ENCODE measurements at regions not wholly inside any gene's neighbourhood (a gene's known extent, or its start where the extent isn't known, plus 50 kb on each side); places are given as distances from the start of the nearest gene placed in this dataset.

- H3K79me2 ChIP-seq (ENCODE audit: control insufficient read depth, insufficient read depth, low read length) = no peaks in the 10 kb centered on the region
- H3K36me3 ChIP-seq (ENCODE audit: control insufficient read depth in 2 of 2, extremely low read depth in 1 of 2, insufficient read depth in 2 of 2, low read length in 2 of 2) = no peaks in the 10 kb centered on the region
- no peaks in the 10 kb centered on the region for H3K27me3 ChIP-seq (ENCODE audit: control insufficient read depth, extremely low read depth, insufficient read depth, low read length)
- no peaks in the 10 kb centered on the region for H4K20me1 ChIP-seq (ENCODE audit: control insufficient read depth, extremely low read depth, insufficient read depth, low read length)
- no peak for DNase-seq (ENCODE audit: low read depth, low spot score)
- FAIRE-seq = no peak
- no peak overlapping the region for H3K27ac ChIP-seq (ENCODE audit: control insufficient read depth, insufficient read depth, low read length)
- H3K9me1 ChIP-seq (ENCODE audit: control insufficient read depth, extremely low read depth, insufficient read depth, low read length) = no peaks in the 10 kb centered on the region
- H3K4me3 ChIP-seq (ENCODE audit: control insufficient read depth in 2 of 3, extremely low read depth in 1 of 3, insufficient read depth in 2 of 3, low read depth in 1 of 3, low read length in 3 of 3) = no peak overlapping the region
- dilution Hi-C loops (cut with MboI; ENCODE audit: extremely low pct_ligation_motif_present, low sequenced_read_pairs) = no loop called here
- no peak overlapping the region for H3K4me2 ChIP-seq (ENCODE audit: control insufficient read depth, extremely low read depth, insufficient read depth, low read depth, low read length)
- no peak overlapping the region for H3K9ac ChIP-seq (ENCODE audit: control insufficient read depth, extremely low read depth, insufficient read depth, low read length)
- no peak overlapping the region for H2AFZ ChIP-seq (ENCODE audit: control insufficient read depth, low read length)
- peaks cover 9% of the 10 kb centered on the region for H3K4me1 ChIP-seq (ENCODE audit: control insufficient read depth, extremely low read depth, insufficient read depth, low read length)
- TF ChIP-seq EZH2 (IDR thresholded peaks at IDR 0.05; ENCODE audit: low read length) (no peak), CTCF (optimal IDR thresholded peaks at IDR 0.05 in 1 of 3, IDR thresholded peaks at IDR 0.05 in 1 of 3, conservative IDR thresholded peaks at IDR 0.05 in 1 of 3; ENCODE audit: extremely low read depth in 1 of 3, insufficient read depth in 2 of 3, low read length in 3 of 3) (no peak)
- H3K9me3 ChIP-seq (ENCODE audit: control insufficient read depth, low read depth, low read length) = no peaks in the 10 kb centered on the region
Measured at GRCh38 chr3:18058666-18059065, 316.2 kb upstream of the TBC1D5 start.

DNA sequence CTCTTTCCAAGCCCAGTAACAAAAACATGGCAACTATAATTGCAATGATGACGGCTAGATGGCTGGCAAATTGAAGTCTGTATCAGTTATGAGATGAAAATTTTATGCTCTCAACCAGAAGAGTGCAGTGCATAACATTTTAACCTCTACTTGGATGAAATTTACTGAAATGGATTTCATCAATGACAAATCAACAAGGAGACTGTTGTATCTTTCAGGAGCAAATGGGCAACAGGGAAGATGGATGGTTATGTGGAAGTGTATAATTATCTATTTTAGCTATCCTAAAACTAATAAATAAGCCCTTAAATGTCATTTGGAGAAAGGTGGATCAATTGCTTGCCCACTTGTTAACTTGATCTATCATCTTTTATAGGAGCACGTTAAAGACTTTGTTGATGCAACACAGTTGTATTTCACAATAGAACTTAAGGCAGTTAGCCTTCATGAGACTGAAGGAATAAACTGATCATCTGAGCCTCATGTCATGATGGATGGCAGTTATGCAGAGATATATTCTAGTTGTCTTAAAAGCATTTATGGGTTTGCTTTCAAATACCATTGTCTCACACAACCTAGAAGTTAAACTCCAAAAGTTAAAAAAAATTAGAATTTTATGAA lies 315.1 kb upstream of the TBC1D5 start:
- Histone ChIP-seq H3K79me2 (ENCODE audit: control insufficient read depth, insufficient read depth, low read length) (no peaks in the 10 kb centered on the region), H3K27ac (ENCODE audit: control insufficient read depth, insufficient read depth, low read length) (no peak overlapping the region), H4K20me1 (ENCODE audit: control insufficient read depth, extremely low read depth, insufficient read depth, low read length) (no peaks in the 10 kb centered on the region), H3K9me1 (ENCODE audit: control insufficient read depth, extremely low read depth, insufficient read depth, low read length) (no peaks in the 10 kb centered on the region), H3K4me1 (ENCODE audit: control insufficient read depth, extremely low read depth, insufficient read depth, low read length) (peaks cover 9% of the 10 kb centered on the region), H3K9me3 (ENCODE audit: control insufficient read depth, low read depth, low read length) (no peaks in the 10 kb centered on the region), H3K27me3 (ENCODE audit: control insufficient read depth, extremely low read depth, insufficient read depth, low read length) (no peaks in the 10 kb centered on the region), H3K4me3 (ENCODE audit: control insufficient read depth in 2 of 3, extremely low read depth in 1 of 3, insufficient read depth in 2 of 3, low read depth in 1 of 3, low read length in 3 of 3) (no peak overlapping the region), H3K9ac (ENCODE audit: control insufficient read depth, extremely low read depth, insufficient read depth, low read length) (no peak overlapping the region), H2AFZ (ENCODE audit: control insufficient read depth, low read length) (no peak overlapping the region), H3K36me3 (ENCODE audit: control insufficient read depth in 2 of 2, extremely low read depth in 1 of 2, insufficient read depth in 2 of 2, low read length in 2 of 2) (no peaks in the 10 kb centered on the region), H3K4me2 (ENCODE audit: control insufficient read depth, extremely low read depth, insufficient read depth, low read depth, low read length) (no peak overlapping the region)
- dilution Hi-C loops (cut with MboI; ENCODE audit: extremely low pct_ligation_motif_present, low sequenced_read_pairs) = no loop called here
- TF ChIP-seq EZH2 (IDR thresholded peaks at IDR 0.05; ENCODE audit: low read length) (no peak), CTCF (optimal IDR thresholded peaks at IDR 0.05 in 1 of 3, IDR thresholded peaks at IDR 0.05 in 1 of 3, conservative IDR thresholded peaks at IDR 0.05 in 1 of 3; ENCODE audit: extremely low read depth in 1 of 3, insufficient read depth in 2 of 3, low read length in 3 of 3) (no peak)
- DNase-seq (ENCODE audit: low read depth, low spot score) (no peak), FAIRE-seq (no peak)
